LHCN-M2 (cell line): ENCODE measurements at regions not wholly inside any gene's neighbourhood (a gene's known extent, or its start where the extent isn't known, plus 50 kb on each side); places are given as distances from the start of the nearest gene placed in this dataset.

Experiments
- DNase-seq: peaks from one replicate; pipeline ENCODE4 v3.0.0-alpha.2; 2012; ENCODE audit warnings: low read depth

DNA sequence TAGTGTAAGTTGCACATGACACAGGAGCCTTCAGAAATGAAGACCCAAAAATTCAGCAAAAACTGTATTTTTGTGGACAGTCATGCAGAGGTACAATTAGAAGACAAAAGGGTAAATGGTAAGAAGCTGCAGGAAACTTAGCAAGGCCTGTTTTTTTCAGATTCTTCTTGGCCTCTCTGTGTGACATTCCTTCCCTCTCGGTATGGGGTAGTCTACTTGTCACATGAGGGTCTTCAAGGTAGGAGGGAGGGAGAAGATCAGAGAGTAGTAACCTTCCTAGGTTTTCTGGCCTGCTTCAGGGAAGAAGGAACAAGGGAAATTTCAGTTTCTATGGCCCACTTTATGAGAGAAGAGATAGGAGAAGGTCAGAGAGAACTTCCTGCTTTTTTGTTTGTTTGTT is 230.4 kb upstream of the PPP1R2C start:
- no peak for DNase-seq

DNA sequence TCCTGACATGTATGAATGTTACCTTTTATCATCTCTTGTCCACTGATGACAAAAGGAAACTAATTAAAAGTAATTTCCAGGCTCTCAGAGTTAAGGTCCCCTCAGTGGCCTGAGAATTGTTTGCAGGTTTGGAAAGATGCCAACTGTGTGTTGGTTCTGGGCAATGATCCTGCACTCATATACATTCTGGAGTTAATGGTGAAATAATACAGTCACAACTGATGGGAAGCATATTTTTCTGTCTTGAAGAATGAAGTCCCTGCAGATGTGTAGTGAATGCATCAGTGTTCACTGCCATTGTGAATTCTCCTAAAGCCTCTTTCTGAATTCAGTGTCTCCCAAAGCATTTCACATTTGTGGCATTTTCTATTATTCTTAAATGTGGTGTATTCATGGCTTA is 238.1 kb upstream of the PPP1R2C start:
- DNase-seq = no peak

DNA sequence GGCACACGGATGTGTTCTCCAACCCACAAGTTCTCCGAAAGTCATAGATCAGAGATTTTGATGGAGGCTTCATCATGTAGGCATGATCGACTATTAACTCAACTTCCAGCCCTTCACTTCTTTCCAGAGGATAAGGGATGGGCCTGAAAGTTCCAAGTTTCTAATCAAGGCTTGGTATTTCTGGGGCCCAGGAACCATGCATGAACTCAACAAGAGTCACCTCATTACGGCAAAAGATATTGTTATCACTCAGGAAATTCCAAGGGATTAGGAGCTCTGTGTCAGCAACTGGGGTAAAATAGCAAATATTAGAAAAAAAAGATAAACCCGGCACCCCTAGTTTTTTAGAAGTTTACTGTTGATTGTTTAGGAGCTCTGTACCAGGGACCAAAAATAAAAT is 240.1 kb upstream of the PPP1R2C start:
- DNase-seq = no peak

DNA sequence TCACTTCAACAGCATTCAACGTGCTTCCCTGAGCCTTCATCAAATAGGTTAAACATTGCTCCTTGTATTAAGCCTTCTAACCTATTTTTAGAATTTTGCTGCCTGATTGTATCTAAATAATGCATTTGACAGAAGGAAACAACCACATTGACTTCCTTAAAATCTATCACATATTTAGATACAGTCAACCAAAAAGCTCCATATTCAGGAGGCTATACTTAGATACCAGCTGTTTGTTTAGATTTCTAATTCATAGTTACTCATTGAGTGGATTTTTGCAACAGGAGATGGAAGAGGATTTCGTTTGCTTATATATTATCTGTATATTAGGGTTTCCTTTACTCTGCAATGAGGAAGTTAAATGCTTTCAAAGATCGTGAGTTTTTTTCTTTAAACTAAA is 241.1 kb upstream of the PPP1R2C start:
- DNase-seq = no peak

GRCh38 chrX:43025806-43026315 is 247.9 kb upstream of the PPP1R2C start:
- DNase-seq = no peak

DNA sequence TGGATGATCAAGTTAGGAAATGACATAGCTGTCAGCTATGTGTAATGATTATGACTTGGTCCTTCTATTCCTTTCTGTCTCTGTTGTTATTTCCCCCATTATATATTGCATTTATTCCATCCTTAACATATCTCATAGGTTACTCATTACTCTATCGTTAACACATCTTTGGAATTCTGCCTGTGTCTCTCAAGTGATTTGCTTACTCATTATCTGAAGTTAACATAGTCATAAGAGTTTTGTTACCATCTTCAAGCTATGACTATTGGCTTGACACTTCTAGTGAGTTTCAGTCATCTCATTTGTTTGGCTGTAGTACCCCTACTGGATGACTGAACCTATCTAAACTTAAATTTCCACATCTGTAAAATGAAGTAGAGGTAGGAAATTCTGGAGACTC is 286.1 kb upstream of the PPP1R2C start:
- DNase-seq = no peak

- peak; percentile 0 for DNase-seq
Measured at GRCh38 chrX:43065978-43066377, 288.0 kb upstream of the PPP1R2C start.

DNA sequence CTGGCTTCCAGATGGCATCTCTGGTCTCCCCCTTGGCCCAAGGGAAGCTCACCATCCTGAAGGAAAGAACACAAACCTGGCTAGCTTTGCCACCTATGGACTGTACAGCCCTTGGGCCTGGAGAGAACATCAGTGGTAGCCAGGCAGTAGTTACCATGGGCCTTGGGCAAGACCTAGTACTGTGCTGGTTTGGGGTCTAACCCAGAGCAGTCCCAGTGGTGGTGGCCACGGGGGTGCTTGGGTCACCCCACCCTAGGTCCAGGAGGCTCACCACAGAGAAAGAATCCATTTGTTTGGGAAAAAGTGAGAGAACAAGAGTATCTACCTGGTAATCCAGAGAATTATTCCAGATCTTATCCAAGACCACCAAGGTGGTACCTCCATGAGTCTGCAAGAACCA is 290.7 kb upstream of the PPP1R2C start:
- no peak for DNase-seq

DNA sequence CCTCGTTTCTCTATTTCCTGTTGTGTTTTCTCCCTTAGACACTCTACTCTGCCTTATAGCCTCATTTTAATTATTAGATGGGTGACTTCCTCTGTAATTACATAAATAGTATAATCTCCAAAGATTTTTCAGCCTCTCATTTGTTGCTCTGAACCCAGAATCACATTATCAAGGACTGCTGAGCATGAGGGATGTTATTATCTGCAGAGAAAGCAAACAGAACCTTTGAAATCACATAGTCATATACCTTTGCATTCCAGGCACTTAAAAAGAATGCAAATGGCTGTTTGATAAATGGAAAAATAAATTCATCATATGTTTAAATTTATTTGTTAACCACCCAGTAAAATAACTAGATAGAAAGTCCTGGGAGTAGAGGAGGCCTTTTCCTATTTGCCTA is 305.1 kb upstream of the PPP1R2C start:
- no peak for DNase-seq

DNA sequence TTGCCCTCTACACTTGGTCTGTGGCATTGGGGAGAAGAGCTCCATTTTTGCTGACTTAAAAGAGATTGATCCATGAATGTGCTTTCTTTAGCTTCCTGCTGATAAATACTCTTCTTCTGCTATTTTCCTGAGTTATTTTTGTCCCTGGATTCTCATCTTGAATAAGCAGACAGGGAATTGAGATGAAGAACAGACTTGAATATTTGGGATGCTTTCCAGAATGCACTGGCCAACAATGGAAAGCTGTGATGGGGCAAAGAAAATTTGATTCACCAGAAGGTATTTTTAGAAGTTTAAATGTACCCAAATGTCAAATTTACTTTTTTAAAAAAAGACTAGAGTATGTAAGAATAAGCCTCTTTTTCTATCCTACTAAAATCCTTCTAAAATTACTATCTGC is 309.9 kb upstream of the PPP1R2C start:
- DNase-seq = no peak

DNA sequence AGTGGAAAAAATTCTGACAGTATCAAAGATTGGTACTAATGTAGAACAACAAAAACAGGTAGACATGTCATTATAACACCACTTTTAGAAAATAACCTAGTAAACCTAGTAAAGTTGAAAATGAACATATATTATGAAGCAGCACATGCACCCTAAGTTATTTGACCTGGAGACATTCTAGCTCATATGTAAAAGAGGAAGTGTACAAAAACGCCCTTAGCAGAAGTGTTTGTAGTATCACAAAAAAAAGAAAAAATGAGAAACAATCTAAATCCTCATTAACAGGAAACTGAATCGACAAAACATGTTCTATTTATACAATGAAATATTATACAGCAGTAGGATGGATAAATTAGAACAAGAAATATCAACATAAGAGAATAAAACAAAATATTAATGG is 318.9 kb upstream of the PPP1R2C start:
- no peak for DNase-seq

- no peak for DNase-seq
Measured at GRCh38 chrX:43106009-43106408, 328.0 kb upstream of the PPP1R2C start.

DNA sequence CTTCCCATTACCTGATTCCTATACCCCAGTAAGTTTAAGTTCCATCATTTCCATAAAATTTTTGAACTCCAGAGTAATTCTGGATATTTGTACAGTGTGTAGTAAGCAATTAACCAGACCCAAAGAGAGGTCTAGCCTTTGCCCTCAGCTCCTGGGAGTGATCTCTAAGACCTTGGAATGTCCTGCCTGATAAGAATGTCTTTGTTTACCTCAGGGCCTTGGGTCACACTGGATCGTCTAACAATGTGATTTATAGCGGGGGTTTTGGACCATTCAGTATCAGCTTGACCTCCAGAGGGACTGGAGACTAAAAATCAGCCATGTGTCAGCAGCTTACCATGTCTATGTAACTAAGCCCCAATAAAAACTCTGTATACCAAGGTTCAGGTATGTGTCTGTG is 330.9 kb upstream of the PPP1R2C start:
- DNase-seq = no peak

DNA sequence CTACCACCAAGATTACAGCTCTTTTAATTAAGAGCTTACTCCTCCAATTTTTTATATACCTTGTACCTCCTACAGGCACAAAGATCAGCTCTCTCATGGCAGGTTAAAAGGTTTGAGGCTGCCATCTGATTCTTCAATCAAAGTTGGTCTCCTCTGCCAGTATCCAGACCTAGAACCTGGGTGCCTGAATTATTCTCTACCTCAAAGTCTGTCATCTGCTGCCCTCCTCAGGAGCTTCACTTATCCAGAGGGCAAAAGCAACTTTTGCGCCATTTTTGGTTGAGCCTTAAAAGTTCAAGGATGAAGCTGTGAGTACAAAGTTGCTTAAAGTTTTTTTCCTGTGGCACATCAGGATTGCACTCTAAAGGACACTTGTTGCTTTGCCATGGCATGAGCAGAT is 343.7 kb upstream of the PPP1R2C start:
- DNase-seq = no peak

GRCh38 chrX:43139645-43140044 is 361.7 kb upstream of the PPP1R2C start:
- DNase-seq = no peak

DNA sequence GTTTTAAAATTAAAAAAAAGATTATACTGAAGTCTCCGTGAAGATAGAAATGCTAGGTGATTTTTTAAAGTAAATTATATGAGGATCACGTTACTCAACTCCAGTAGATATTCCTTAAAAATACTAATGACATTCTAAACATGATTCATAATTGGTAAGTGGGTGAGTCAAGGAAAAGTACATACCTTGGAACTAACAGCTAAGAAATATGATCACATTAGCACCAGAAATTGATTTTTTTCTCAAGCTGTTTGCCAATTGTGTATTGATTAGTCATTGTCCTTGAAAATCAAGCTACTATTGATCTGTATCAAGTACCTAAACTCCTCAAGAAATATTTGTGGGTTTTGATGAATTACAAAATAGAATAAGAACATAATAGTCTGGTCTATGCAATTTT is 362.6 kb upstream of the PPP1R2C start:
- DNase-seq = no peak

- DNase-seq = no peak
Measured at GRCh38 chrX:43141885-43142284, 363.9 kb upstream of the PPP1R2C start.

DNA sequence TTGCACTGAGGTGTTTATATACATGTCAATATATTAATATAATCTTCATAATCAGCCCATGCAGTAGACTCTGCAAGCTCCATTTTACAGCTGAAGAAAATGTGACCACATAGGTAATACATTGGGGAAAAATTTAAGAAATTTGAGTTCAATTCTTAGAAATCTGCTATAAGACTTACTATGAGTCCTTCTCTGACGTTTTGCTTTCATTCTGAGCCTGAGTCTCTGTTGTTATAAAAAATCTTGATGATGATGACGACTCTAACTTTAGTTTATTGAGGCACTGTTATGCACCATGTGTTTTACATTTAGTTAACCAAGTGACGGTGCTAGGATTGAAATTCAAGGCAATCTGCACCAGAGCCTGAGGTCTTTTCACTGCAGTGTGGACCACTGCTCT is 370.3 kb upstream of the PPP1R2C start:
- no peak for DNase-seq

GRCh38 chrX:43165343-43165920 is 387.5 kb upstream of the PPP1R2C start:
- DNase-seq = no peak

GRCh38 chrX:43166874-43167273 is 388.9 kb upstream of the PPP1R2C start:
- no peak for DNase-seq

DNA sequence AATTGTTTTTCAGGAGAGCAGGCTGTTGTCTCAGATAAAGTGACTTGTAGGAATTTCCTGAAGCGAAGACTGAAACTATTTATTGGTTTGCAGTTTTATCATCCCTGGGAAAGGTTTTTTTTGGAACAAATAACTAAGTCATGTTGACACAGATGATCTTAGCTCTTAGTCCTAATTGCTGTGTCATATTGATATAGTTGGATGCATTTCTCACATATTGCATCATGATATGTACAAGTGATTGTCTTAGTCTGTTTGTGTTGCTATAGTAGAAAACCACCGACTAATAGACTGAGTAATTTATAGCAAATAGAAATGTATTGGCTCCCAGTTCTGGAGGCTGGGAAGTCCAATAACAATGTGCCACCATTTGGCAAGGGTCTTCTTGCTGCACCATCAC is 397.5 kb upstream of the PPP1R2C start:
- no peak for DNase-seq

DNA sequence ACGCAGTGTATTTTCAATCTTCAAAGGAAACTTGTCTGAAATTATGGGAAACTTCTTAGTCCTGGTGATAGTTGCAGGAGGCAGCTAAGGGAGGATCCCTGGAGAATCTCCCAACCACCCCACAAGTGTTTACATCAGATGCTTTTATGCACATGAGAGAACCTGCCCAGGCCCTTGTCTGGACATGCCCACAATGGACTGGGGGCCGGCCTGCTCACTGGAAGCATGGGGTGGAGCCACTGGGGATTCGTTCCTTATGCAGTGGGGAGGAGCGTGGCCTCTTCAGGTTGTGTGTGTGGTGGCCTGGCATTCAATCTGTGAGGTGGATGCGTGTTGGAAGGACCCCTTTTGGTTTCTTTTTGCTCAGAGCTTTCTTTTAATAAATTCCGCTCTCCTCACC is 398.7 kb upstream of the PPP1R2C start:
- no peak for DNase-seq

GRCh38 chrX:43188296-43188695 is 410.3 kb upstream of the PPP1R2C start:
- DNase-seq = no peak

DNA sequence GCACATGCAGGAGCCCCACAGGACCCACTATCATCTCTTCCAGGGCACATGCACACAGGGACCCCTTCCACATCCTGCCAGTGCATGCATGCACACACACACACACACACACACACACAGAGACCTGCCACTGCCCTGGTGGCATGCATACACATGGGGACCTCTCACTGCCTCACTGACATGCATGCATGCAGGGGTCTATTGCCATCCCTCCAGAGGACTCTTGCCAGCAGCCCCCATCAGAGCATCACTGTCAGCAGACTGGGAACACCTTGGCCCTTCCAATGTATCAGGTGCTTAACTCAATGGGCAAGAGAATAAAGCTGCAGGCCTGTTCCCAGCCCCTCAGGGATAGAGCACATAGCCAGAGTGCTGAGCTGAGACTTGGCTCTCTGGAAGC is 433.6 kb upstream of the PPP1R2C start:
- no peak for DNase-seq
